ENCODE measurements at regions not wholly inside any gene's neighbourhood (a gene's known extent, or its start where the extent isn't known, plus 50 kb on each side); places are given as distances from the start of the nearest gene placed in this dataset.

DNA sequence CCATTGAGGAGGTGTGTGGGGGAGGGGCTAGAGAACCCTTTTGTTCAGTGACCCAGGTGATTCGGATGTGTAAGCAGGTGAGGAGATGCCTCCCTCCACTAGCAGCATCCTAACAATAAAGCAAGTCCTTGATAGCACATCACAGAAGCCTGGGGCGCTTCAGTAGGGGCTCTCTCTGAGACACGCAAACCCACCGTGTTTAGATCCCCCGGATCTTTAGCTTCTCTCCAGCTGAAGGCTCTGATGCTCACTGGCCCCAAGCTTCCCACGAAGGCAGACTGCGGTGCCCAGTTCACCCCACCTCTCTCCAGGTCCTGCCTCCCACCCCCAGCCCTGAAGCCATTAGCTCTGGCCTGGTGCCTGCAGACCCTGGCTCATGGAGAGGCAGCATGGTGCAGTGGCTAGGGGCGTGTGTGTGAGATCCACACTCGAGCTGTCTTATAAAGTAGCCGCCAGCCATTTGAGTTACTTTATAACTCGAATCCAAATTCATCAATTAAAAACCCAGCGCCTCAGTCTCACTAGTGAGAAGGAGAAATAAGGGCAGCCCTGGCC is 204.7 kb upstream of the TNRC6C start:
- intact Hi-C loops (cut with DNase I): no loop called here
- ATAC-seq (ENCODE audit: poor library complexity) (no peak), DNase-seq (no peak)

DNA sequence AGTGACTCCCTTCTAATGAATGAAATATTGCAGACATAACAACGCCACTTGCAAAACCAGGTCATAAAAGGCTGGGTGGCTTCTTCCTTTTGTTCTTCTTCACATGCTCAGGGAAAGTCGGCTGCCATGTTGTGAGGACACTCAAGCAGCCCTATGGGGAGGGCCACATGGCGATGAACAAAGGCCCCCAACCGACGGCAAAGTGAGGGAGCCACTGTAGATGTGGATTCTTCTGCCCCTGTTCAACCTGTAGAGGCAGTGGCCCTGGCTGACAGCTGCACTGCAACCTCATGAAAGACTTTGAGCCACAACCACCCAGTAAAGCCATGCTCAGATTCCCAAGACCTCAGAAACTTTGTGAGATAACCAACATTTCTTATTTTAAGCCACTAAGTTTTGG is 203.5 kb upstream of the TNRC6C start:
- ATAC-seq (ENCODE audit: poor library complexity) (no peak), DNase-seq (no peak)
- intact Hi-C loops (cut with DNase I): no loop called here

DNA sequence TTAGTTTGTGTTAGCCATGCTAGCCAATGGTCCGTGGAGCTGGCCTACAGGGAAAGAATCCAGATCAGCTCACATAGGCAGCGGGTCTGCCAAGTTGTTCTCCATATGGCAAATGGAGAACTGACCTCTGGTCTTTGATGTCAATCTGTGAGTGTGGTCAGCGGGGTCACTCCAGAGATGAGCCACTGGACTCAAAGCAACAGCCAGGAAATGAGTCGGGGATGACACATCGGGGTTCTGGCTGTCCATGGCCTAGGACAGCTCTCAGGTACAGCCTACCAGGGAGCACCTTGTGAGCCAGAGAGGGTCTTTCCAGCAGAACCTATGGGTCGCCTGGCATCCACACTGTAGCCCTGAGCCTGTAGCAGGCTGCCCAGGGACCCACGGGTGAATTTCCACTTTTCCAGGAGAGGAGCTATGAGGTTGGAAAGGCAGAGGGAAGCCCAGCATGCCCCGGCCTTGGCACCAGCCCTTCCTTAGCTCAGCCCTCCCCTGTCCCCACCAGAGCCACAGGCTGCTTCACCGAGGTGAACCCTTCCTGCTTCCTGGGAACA is 203.0 kb upstream of the TNRC6C start:
- no peak for ATAC-seq (ENCODE audit: poor library complexity)

GRCh38 chr17:77756028-77756427 is 202.5 kb upstream of the TNRC6C start:
- ATAC-seq (ENCODE audit: poor library complexity) (peak; percentile 45), DNase-seq (no peak)
- intact Hi-C loops (cut with DNase I): no loop called here

More for the DNA sequence above, 203.0 kb upstream of the TNRC6C start:
- intact Hi-C loops (cut with DNase I): no loop called here
- DNase-seq: no peak

DNA sequence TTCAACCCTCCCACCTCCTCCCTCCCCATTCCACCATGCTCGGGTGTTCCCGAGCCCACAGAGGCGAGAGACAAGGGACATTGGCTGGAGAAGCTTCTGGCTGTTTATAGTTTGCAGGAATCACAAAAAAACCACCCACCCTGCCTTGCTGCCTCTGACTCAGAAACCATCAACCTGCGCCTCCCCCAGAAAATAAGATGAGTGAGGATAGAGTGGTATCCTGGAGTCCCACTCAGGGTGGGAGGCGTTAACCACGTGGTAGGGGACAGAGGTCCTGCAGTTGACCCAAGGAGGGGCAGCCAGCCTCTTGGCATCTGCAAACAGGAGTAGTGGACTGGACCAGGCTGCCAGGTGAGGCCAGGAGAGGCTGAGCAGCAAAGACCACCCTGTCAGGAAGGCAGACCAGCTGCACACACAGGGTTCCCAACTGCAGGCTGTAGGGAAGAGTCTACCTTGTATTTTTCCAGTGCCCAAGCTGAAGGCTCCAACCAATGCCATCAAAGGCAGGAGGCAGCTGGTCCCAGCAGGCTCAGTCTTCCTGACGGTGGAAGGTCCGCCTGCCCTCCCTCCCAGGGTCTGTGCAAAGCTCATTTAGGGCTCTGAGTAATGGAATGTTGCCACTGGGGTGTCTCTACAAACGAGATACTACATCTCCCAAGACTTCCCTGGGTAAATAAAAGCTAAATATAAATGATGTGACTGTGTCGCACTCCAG is 201.5 kb upstream of the TNRC6C start:
- intact Hi-C loops (cut with DNase I): no loop called here
- ATAC-seq (ENCODE audit: poor library complexity) (no peak), DNase-seq (no peak)

DNA sequence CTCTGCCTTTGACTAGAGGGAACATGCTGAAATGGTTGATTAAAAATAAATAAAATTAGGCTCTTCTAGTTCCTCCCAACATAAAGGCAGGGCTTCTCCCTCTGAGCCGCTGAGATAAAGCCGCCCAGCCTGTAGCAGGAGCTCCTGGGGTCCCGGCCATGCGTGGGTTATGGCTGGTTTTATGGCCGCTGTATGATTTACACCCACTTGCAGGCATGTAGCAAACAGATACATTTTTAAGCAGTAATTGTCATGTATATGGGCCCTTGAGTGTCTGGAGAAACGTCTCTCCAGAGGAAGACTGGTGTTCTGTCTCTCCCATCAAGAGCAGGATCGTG is 201.0 kb upstream of the TNRC6C start:
- no peak for ATAC-seq (ENCODE audit: poor library complexity)
- no peak for DNase-seq
- intact Hi-C loops (cut with DNase I): no loop called here

DNA sequence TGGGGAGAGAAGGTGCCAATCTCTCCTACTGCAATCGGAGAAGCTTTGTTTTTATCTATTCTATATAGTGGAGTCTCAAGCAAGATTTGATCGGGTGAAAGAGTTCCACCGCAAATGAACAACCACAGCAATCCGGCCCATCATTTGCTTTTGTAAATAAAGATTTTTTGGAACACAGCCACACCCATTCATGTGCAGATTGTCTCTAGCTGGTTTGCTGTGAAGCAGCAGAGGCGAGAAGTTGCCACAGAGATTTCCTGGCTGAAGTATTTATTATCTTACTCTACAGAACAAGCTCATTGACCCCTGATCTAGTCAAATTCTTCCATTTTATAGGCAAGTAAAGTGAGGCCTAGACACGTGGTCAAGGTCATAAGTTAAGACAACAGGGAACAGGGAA is 195.5 kb upstream of the TNRC6C start:
- DNase-seq (no peak), ATAC-seq (ENCODE audit: poor library complexity) (no peak)
- intact Hi-C loops (cut with DNase I): no loop called here

DNA sequence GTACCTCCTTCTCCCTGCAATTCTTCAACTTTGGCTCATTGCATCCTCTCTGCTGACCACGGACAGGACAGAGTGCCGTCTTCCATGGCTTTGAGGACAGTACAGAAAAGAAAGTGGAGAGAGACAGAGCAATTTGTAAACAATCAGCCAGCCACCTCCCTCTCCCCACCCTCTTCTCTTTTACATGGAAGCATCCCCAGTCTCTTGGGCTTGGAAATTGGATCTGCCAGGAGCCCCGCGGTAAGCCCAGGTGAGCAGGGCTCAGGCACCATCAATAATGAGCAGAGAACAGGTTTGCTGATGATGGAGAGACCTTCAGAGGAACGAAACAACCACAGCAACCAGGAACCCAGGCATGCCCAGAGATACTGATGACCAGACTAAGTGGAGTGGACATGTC is 194.9 kb upstream of the TNRC6C start:
- DNase-seq (no peak), ATAC-seq (ENCODE audit: poor library complexity) (no peak)
- intact Hi-C loops (cut with DNase I): no loop called here

- DNase-seq: no peak
- ATAC-seq (ENCODE audit: poor library complexity): no peak
- intact Hi-C loops (cut with DNase I): no loop called here
Observed at GRCh38 chr17:77765292-77765691, 193.2 kb upstream of the TNRC6C start.

GRCh38 chr17:77767148-77767547 is 191.4 kb upstream of the TNRC6C start:
- intact Hi-C loops (cut with DNase I): no loop called here
- DNase-seq: no peak
- no peak for ATAC-seq (ENCODE audit: poor library complexity)

DNA sequence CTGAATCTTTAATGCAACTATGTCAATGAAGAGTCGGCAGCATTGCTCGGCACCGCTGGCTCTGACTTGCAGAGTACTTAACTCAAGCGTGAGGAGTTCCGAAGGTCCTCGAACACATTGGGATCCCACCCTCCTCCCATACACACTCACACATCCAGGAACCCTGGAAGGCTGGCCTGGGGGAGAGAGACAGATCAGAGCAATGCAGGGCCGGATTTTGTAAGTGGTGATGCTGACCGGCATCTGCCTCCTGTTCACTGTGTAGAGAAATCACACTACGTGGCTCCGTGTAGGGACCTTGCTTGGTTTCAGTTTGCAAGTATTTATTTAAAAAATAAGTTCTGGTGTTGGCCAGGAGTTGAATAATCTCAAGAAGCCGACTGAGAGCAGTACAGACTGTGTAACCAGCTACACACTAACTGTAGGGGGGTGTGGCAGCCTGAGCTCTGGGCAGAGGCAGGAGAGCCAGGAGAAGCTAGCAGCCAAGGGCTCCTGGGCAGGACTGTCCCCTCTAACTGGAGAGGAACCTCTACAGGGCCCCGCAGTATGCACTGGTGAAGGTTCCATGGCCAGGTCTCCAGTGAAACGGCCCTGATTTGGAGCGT is 190.2 kb upstream of the TNRC6C start:
- DNase-seq (no peak), ATAC-seq (ENCODE audit: poor library complexity) (no peak)
- intact Hi-C loops (cut with DNase I): no loop called here

- intact Hi-C loops (cut with DNase I): no loop called here
- DNase-seq: no peak
- no peak for ATAC-seq (ENCODE audit: poor library complexity)
Observed at GRCh38 chr17:77769215-77769614, 189.3 kb upstream of the TNRC6C start.

GRCh38 chr17:77769762-77770161 is 188.7 kb upstream of the TNRC6C start:
- DNase-seq: no peak
- ATAC-seq (ENCODE audit: poor library complexity): no peak
- intact Hi-C loops (cut with DNase I): loop anchor here (5.0 kb wide), 1 partner anchor 243 kb away; no protein-coding TSS in a partner anchor

GRCh38 chr17:77770331-77771105 is 188.0 kb upstream of the TNRC6C start:
- intact Hi-C loops (cut with DNase I): loop anchor here (5.0 kb wide), 1 partner anchor 242 kb away; no protein-coding TSS in a partner anchor
- ATAC-seq (ENCODE audit: poor library complexity) (peak; percentile 22), DNase-seq (no peak)

DNA sequence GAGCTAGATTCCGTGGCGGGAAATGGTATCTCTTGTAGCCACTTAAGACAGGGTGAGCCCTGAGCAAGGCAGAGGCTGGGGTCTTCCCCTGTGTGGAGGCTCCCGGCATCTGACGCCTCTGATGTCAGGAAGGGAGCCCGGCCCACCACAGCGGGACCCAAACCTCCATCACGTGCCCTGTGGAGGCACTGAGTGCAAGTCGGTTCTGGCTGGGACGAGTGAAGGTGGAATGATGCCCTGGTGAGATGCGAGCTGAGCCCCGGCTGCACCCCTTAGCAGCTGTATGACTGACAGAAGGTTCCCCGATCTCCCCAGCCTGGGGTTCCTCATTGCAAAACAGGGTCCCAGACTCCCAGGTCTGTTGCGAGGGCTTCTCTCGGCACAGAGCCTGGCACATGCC is 187.4 kb upstream of the TNRC6C start:
- intact Hi-C loops (cut with DNase I): loop anchor here (5.0 kb wide), 1 partner anchor 241 kb away; no protein-coding TSS in a partner anchor
- ATAC-seq (ENCODE audit: poor library complexity) (no peak), DNase-seq (no peak)

- ATAC-seq (ENCODE audit: poor library complexity) (no peak), DNase-seq (no peak)
- intact Hi-C loops (cut with DNase I): loop anchor here (5.0 kb wide), 1 partner anchor 241 kb away; no protein-coding TSS in a partner anchor
Observed at GRCh38 chr17:77771587-77771986, 186.9 kb upstream of the TNRC6C start.

- ATAC-seq (ENCODE audit: poor library complexity): no peak
- no peak for DNase-seq
- intact Hi-C loops (cut with DNase I): loop anchor here (5.0 kb wide), 1 partner anchor 240 kb away; no protein-coding TSS in a partner anchor
Observed at GRCh38 chr17:77771998-77772397, 186.5 kb upstream of the TNRC6C start.

GRCh38 chr17:77772461-77772897 is 186.0 kb upstream of the TNRC6C start:
- ATAC-seq (ENCODE audit: poor library complexity) (peak; percentile 92), DNase-seq (peak; percentile 76)
- intact Hi-C loops (cut with DNase I): loop anchor here (5.0 kb wide), 1 partner anchor 240 kb away; no protein-coding TSS in a partner anchor

DNA sequence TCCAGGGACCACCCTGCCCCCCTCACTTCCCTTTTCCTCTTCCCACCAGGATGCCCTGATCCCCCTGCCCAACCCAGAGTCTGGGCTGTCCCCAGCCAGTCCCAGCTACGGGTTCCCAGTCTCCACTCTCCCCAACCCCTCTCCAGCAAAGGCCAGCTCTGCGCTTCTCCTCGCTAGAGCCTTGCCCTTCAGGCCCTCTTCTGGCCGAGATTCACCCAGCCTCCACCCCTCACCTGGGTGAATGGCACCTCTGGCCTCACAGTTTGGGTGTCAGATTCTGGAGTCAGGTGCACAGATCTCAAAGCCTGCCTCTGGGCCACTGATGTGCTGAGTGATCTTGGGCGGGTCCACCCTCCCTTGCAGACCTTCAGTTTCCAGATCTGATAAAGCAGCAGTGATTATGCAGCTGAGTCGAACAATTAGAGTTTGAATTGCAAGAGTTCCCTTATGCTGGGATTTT is 185.6 kb upstream of the TNRC6C start:
- intact Hi-C loops (cut with DNase I): loop anchor here (5.0 kb wide), 1 partner anchor 239 kb away; no protein-coding TSS in a partner anchor
- no peak for DNase-seq
- ATAC-seq (ENCODE audit: poor library complexity): peak; percentile 16

Measured in Right ventricle myocardium superior (tissue), 1 donor.